Panc1 (cell line): ENCODE measurements at regions not wholly inside any gene's neighbourhood (a gene's known extent, or its start where the extent isn't known, plus 50 kb on each side); places are given as distances from the start of the nearest gene placed in this dataset.

Experiments used
- ATAC-seq: fragments of 200-7000 bp; cut with Tn5 transposase; 2 replicates; pipeline ENCODE4 v1.9.1; 2020; ENCODE audit warnings: mild to moderate bottlenecking, moderate library complexity
- BruUV-seq: library from RNA; stranded (reverse); fragments of 400-500 nt; replicated peaks from 2 replicates; lab custom pipeline; 2021; lab: Mats Ljungman, UMichigan
- CTCF ChIA-PET: fragments of 300-600 bp; sonication (Branson Sonifier 250); formaldehyde crosslinking; loops from one replicate; lab custom pipeline; 2022; ENCODE audit warnings: antibody characterized with exemption; lab: Charles Lee
- POLR2A ChIA-PET: fragments of 300-600 bp; sonication (Branson Sonifier 250); formaldehyde crosslinking; loops from one replicate; lab custom pipeline; 2022; ENCODE audit warnings: antibody characterized with exemption; lab: Charles Lee
- DNase-seq: peaks from one replicate; pipeline ENCODE4 v3.0.0-alpha.2; 2010; ENCODE audit warnings: low read depth, low spot score
- H3K27ac ChIP-seq: 2 replicates; pipeline ENCODE4 v1.5.1; 2011; ENCODE audit warnings: mild to moderate bottlenecking, low read length, inconsistent platforms
- H3K27me3 ChIP-seq: fragments of 200-500 bp; sonication (Bioruptor generic); 2 replicates; pipeline ENCODE4 v1.6.0; 2014; ENCODE audit warnings: low read length, inconsistent platforms; ENCODE audit not compliant: control insufficient read depth, insufficient read depth
- H3K36me3 ChIP-seq: fragments of 200-500 bp; sonication (Bioruptor generic); 2 replicates; pipeline ENCODE4 v1.5.1; 2014; ENCODE audit warnings: inconsistent platforms, mild to moderate bottlenecking, low read length, moderate library complexity; ENCODE audit not compliant: control insufficient read depth, insufficient read depth
- H3K4me1 ChIP-seq: 2 replicates; pipeline ENCODE4 v1.5.1; 2011; ENCODE audit warnings: inconsistent platforms, mild to moderate bottlenecking, low read length, moderate library complexity; ENCODE audit not compliant: control insufficient read depth, insufficient read depth
- H3K4me3 ChIP-seq, 2 experiments: 2 replicates each; pipeline ENCODE4 v1.5.1; 2011 to 2012; ENCODE audit warnings: low read depth in 2 of 2, low read length in 2 of 2, mild to moderate bottlenecking in 2 of 2, inconsistent platforms in 1 of 2, moderate library complexity in 1 of 2
- H3K9me3 ChIP-seq: fragments of 200-500 bp; sonication (Bioruptor generic); 2 replicates; pipeline ENCODE4 v1.5.1; 2014; ENCODE audit warnings: low read depth, mild to moderate bottlenecking, inconsistent platforms, low read length, moderate library complexity; ENCODE audit not compliant: control insufficient read depth, insufficient read depth
- POLR2AphosphoS5 ChIP-seq: IDR thresholded peaks from 2 replicates; pipeline ENCODE4 v1.6.1; 2012; ENCODE audit warnings: mild to moderate bottlenecking, low read depth, low read length, moderate library complexity
- SIN3A ChIP-seq: IDR thresholded peaks from 2 replicates; pipeline ENCODE4 v1.6.1; 2012; ENCODE audit warnings: low read depth, mild to moderate bottlenecking, low read length, moderate library complexity, borderline replicate concordance; ENCODE audit not compliant: insufficient read depth
- TCF7L2 ChIP-seq: IDR thresholded peaks from 2 replicates; pipeline ENCODE4 v1.6.1; 2011; ENCODE audit warnings: mild to moderate bottlenecking, low read depth, low read length, inconsistent platforms
- in situ Hi-C: cut with HindIII; loops from 2 replicates; pipeline ENCODE4 v1.10.0; 2016; ENCODE audit warnings: low sequenced_read_pairs, low pct_unique_long_range_greater_than_20kb
- intact Hi-C: fragments of 100-400 bp; cut with micrococcal nuclease; formaldehyde crosslinking; loops from one replicate; pipeline ENCODE4 v1.10.0; 2022; ENCODE audit not compliant: unreplicated experiment
- TF ChIP-seq, protein P1 (sequence below), 2 experiments: IDR thresholded peaks; 2 replicates each; pipeline ENCODE4 v1.6.1; 2011 to 2012; ENCODE audit warnings: low read depth in 2 of 2, control low read depth in 1 of 2, low read length in 1 of 2, mild to moderate bottlenecking in 1 of 2, moderate library complexity in 1 of 2; ENCODE audit not compliant: insufficient read depth in 1 of 2
- TF ChIP-seq, protein P2 (sequence below): fragments of 450-650 bp; IDR thresholded peaks from 2 replicates; pipeline ENCODE4 v1.5.1; 2017; ENCODE audit warnings: mild to moderate bottlenecking

DNA sequence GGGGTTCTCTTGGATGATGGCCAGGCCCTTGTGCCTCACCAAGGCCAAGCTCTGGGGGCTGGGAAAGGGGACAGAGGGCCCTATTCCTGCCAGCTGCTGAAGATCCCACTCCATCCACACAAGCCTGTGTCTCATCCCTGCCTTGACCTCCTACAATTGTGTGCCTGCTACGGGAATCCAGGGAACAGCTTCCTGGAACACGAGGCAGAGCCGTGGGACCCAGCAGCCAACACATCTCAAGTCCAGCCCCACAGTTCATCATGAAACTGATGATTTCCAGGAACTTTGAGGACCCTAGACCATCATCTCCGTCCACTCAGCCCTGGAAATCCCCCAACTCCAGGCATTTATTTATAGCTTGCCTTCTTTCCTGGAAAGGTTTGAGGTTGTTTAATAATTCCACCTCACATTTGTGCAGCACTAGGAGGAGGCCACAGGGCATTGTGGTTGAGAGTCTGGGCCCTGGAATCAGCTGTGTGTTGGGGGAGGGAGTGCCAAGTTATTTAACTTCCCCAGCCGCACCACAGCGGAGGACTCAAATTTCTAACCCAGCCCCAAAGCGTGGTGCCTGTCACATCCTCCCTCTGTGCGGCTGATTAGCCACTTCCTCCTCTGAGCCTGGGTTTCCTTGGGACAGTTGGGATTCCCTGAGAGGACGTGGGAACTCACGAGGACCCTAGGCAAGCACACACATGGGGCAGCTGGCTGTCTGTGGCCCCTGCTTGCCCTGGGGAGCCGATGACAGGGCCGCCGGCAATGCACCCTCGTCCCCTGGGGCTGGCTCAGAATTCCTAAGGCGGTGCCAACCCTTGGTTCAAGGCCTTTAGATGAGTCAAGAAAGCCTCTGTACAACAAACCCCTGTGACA lies 58.2 kb upstream of the GGTA1 start:
- Histone ChIP-seq H3K36me3 (no peaks in the 10 kb centered on the region), H3K4me3 (no peak overlapping the region), H3K9me3 (no peaks in the 10 kb centered on the region), H3K4me1 (no peaks in the 10 kb centered on the region; the same call in 1 of the 2 replicates), H3K27me3 (no peaks in the 10 kb centered on the region), H3K27ac (no peak overlapping the region)
- no peak for DNase-seq
- no TSS peak for BruUV-seq
- ATAC-seq: peak; percentile 49
- POLR2A ChIA-PET: no interaction called here
- CTCF ChIA-PET: no interaction called here
- TF ChIP-seq TCF7L2 (no peak), SIN3A (no peak), POLR2AphosphoS5 (no peak)
- TF ChIP-seq, protein P1, sequence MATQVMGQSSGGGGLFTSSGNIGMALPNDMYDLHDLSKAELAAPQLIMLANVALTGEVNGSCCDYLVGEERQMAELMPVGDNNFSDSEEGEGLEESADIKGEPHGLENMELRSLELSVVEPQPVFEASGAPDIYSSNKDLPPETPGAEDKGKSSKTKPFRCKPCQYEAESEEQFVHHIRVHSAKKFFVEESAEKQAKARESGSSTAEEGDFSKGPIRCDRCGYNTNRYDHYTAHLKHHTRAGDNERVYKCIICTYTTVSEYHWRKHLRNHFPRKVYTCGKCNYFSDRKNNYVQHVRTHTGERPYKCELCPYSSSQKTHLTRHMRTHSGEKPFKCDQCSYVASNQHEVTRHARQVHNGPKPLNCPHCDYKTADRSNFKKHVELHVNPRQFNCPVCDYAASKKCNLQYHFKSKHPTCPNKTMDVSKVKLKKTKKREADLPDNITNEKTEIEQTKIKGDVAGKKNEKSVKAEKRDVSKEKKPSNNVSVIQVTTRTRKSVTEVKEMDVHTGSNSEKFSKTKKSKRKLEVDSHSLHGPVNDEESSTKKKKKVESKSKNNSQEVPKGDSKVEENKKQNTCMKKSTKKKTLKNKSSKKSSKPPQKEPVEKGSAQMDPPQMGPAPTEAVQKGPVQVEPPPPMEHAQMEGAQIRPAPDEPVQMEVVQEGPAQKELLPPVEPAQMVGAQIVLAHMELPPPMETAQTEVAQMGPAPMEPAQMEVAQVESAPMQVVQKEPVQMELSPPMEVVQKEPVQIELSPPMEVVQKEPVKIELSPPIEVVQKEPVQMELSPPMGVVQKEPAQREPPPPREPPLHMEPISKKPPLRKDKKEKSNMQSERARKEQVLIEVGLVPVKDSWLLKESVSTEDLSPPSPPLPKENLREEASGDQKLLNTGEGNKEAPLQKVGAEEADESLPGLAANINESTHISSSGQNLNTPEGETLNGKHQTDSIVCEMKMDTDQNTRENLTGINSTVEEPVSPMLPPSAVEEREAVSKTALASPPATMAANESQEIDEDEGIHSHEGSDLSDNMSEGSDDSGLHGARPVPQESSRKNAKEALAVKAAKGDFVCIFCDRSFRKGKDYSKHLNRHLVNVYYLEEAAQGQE (IDR thresholded peaks at IDR 0.05; ENCODE audit: insufficient read depth in 1 of 2, low read depth in 2 of 2, low read length in 1 of 2): no peak
- TF ChIP-seq, protein P2, sequence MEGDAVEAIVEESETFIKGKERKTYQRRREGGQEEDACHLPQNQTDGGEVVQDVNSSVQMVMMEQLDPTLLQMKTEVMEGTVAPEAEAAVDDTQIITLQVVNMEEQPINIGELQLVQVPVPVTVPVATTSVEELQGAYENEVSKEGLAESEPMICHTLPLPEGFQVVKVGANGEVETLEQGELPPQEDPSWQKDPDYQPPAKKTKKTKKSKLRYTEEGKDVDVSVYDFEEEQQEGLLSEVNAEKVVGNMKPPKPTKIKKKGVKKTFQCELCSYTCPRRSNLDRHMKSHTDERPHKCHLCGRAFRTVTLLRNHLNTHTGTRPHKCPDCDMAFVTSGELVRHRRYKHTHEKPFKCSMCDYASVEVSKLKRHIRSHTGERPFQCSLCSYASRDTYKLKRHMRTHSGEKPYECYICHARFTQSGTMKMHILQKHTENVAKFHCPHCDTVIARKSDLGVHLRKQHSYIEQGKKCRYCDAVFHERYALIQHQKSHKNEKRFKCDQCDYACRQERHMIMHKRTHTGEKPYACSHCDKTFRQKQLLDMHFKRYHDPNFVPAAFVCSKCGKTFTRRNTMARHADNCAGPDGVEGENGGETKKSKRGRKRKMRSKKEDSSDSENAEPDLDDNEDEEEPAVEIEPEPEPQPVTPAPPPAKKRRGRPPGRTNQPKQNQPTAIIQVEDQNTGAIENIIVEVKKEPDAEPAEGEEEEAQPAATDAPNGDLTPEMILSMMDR: no peak
- in situ Hi-C loops: no loop called here
- intact Hi-C loops: loop anchor here (10.0 kb wide), 1 partner anchor 67 kb away; no protein-coding TSS in a partner anchor

DNA sequence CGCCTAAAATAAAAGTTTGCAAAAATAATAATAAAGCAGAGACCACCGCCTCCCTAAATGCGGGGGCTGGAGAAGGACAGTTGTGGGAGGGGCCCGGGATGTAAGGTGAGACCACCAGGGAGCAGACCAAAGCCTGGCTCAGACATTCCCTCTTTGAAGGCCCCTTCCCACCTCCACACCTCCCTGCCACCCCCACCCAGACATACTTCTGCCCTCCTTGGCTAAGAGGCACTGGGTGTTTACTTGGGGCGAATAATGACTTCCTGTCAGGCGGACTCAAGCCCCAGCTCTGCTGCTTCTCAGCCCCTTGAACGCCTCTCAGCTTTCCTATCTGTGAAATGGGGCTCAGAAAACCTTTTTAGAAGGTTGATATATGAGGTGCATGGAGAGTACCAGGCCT lies 58.8 kb upstream of the GGTA1 start:
- Histone ChIP-seq H3K36me3 (no peaks in the 10 kb centered on the region), H3K27ac (no peak overlapping the region), H3K4me1 (no peaks in the 10 kb centered on the region; the same call in 1 of the 2 replicates), H3K27me3 (no peaks in the 10 kb centered on the region), H3K9me3 (no peaks in the 10 kb centered on the region), H3K4me3 (no peak overlapping the region)
- intact Hi-C loops (loop anchor here (10.0 kb wide), 1 partner anchor 66 kb away; no protein-coding TSS in a partner anchor), in situ Hi-C loops (no loop called here)
- ChIA-PET CTCF (no interaction called here), POLR2A (no interaction called here)
- no peak for TF ChIP-seq POLR2AphosphoS5
- TF ChIP-seq SIN3A: no peak
- TF ChIP-seq, protein P2: no peak
- no peak for TF ChIP-seq TCF7L2
- TF ChIP-seq, protein P1 (IDR thresholded peaks at IDR 0.05; ENCODE audit: insufficient read depth in 1 of 2, low read depth in 2 of 2, low read length in 1 of 2): no peak
- ATAC-seq (no peak), DNase-seq (no peak)
- BruUV-seq: no TSS peak
